MG63 (cell line): ENCODE measurements at regions not wholly inside any gene's neighbourhood (a gene's known extent, or its start where the extent isn't known, plus 50 kb on each side); places are given as distances from the start of the nearest gene placed in this dataset.

Experiments used
- DNase-seq: peaks from one replicate; pipeline ENCODE4 v3.0.0-alpha.2; 2020
- H3K27me3 ChIP-seq: fragments of 250-450 bp; sonication (Bioruptor Pico); 2 replicates; pipeline ENCODE4 v1.5.1; 2020; ENCODE audit warnings: mild to moderate bottlenecking, moderate library complexity
- H3K36me3 ChIP-seq: fragments of 250-450 bp; sonication (Bioruptor Pico); 2 replicates; pipeline ENCODE4 v1.5.1; 2020; ENCODE audit warnings: mild to moderate bottlenecking, moderate library complexity
- H3K4me3 ChIP-seq: fragments of 250-450 bp; sonication (Bioruptor Pico); 2 replicates; pipeline ENCODE4 v1.5.1; 2020; ENCODE audit warnings: mild to moderate bottlenecking, moderate library complexity
- H3K9me3 ChIP-seq: fragments of 250-450 bp; sonication (Bioruptor Pico); 2 replicates; pipeline ENCODE4 v1.5.1; 2020; ENCODE audit warnings: mild to moderate bottlenecking, moderate library complexity

GRCh38 chr2:145652571-145653545 lies 1132.9 kb upstream of the ZEB2 start:
- H3K27me3 ChIP-seq, result no peaks in the 10 kb centered on the region
- no peaks in the 10 kb centered on the region; the same call in 1 of the 2 replicates for H3K9me3 ChIP-seq
- no peak overlapping the region for H3K4me3 ChIP-seq
- no peaks in the 10 kb centered on the region for H3K36me3 ChIP-seq
- peak; percentile 54 for DNase-seq

GRCh38 chr2:145652036-145652435 lies 1132.1 kb upstream of the ZEB2 start:
- DNase-seq, result no peak
- Histone ChIP-seq H3K36me3 (no peaks in the 10 kb centered on the region), H3K27me3 (no peaks in the 10 kb centered on the region), H3K4me3 (no peak overlapping the region), H3K9me3 (no peaks in the 10 kb centered on the region; the same call in 1 of the 2 replicates)

GRCh38 chr2:145650226-145650625 lies 1130.3 kb upstream of the ZEB2 start:
- no peak for DNase-seq
- Histone ChIP-seq H3K27me3 (no peaks in the 10 kb centered on the region), H3K9me3 (no peaks in the 10 kb centered on the region; the same call in 1 of the 2 replicates), H3K4me3 (no peak overlapping the region), H3K36me3 (no peaks in the 10 kb centered on the region)

GRCh38 chr2:145649061-145649460 lies 1129.1 kb upstream of the ZEB2 start:
- Histone ChIP-seq H3K9me3 (no peaks in the 10 kb centered on the region; the same call in 1 of the 2 replicates), H3K36me3 (no peaks in the 10 kb centered on the region), H3K4me3 (no peak overlapping the region), H3K27me3 (no peaks in the 10 kb centered on the region)
- DNase-seq, result no peak

- Histone ChIP-seq H3K36me3 (no peaks in the 10 kb centered on the region), H3K27me3 (no peaks in the 10 kb centered on the region), H3K4me3 (no peak overlapping the region), H3K9me3 (no peaks in the 10 kb centered on the region)
- no peak for DNase-seq
Observed at GRCh38 chr2:145644820-145645302, 1124.9 kb upstream of the ZEB2 start.

- Histone ChIP-seq H3K4me3 (no peak overlapping the region), H3K9me3 (no peaks in the 10 kb centered on the region), H3K27me3 (no peaks in the 10 kb centered on the region), H3K36me3 (no peaks in the 10 kb centered on the region)
- no peak for DNase-seq
Observed at GRCh38 chr2:145638675-145639074, 1118.8 kb upstream of the ZEB2 start.

GRCh38 chr2:145635706-145636427 lies 1115.9 kb upstream of the ZEB2 start:
- no peaks in the 10 kb centered on the region for H3K9me3 ChIP-seq
- H3K27me3 ChIP-seq, result no peaks in the 10 kb centered on the region
- DNase-seq, result no peak
- H3K36me3 ChIP-seq, result no peaks in the 10 kb centered on the region
- H3K4me3 ChIP-seq, result no peak overlapping the region

- no peaks in the 10 kb centered on the region for H3K9me3 ChIP-seq
- DNase-seq, result no peak
- H3K36me3 ChIP-seq, result no peaks in the 10 kb centered on the region
- no peak overlapping the region for H3K4me3 ChIP-seq
- no peaks in the 10 kb centered on the region for H3K27me3 ChIP-seq
Observed at GRCh38 chr2:145631561-145631960, 1111.6 kb upstream of the ZEB2 start.

- peak; percentile 33 for DNase-seq
- Histone ChIP-seq H3K27me3 (no peaks in the 10 kb centered on the region), H3K36me3 (no peaks in the 10 kb centered on the region), H3K9me3 (no peaks in the 10 kb centered on the region), H3K4me3 (no peak overlapping the region)
Observed at GRCh38 chr2:145626301-145626700, 1106.4 kb upstream of the ZEB2 start.

GRCh38 chr2:145625111-145625510 lies 1105.2 kb upstream of the ZEB2 start:
- DNase-seq, result no peak
- H3K36me3 ChIP-seq, result no peaks in the 10 kb centered on the region
- no peaks in the 10 kb centered on the region for H3K27me3 ChIP-seq
- no peaks in the 10 kb centered on the region for H3K9me3 ChIP-seq
- no peak overlapping the region for H3K4me3 ChIP-seq

- H3K4me3 ChIP-seq, result no peak overlapping the region
- no peaks in the 10 kb centered on the region for H3K27me3 ChIP-seq
- H3K9me3 ChIP-seq, result no peaks in the 10 kb centered on the region
- DNase-seq, result peak; percentile 2
- no peaks in the 10 kb centered on the region for H3K36me3 ChIP-seq
Observed at GRCh38 chr2:145623136-145623535, 1103.2 kb upstream of the ZEB2 start.

- Histone ChIP-seq H3K9me3 (no peaks in the 10 kb centered on the region), H3K4me3 (no peak overlapping the region), H3K36me3 (no peaks in the 10 kb centered on the region), H3K27me3 (no peaks in the 10 kb centered on the region)
- DNase-seq, result no peak
Observed at GRCh38 chr2:145622285-145622684, 1102.4 kb upstream of the ZEB2 start.

- H3K9me3 ChIP-seq, result no peaks in the 10 kb centered on the region
- H3K36me3 ChIP-seq, result no peaks in the 10 kb centered on the region
- DNase-seq, result no peak
- H3K27me3 ChIP-seq, result no peaks in the 10 kb centered on the region
- no peak overlapping the region for H3K4me3 ChIP-seq
Observed at GRCh38 chr2:145617906-145618305, 1098.0 kb upstream of the ZEB2 start.

GRCh38 chr2:145617420-145617819 lies 1097.5 kb upstream of the ZEB2 start:
- Histone ChIP-seq H3K36me3 (no peaks in the 10 kb centered on the region), H3K27me3 (no peaks in the 10 kb centered on the region), H3K4me3 (no peak overlapping the region), H3K9me3 (no peaks in the 10 kb centered on the region)
- no peak for DNase-seq

GRCh38 chr2:145615626-145616025 lies 1095.7 kb upstream of the ZEB2 start:
- Histone ChIP-seq H3K36me3 (no peaks in the 10 kb centered on the region), H3K4me3 (no peak overlapping the region), H3K27me3 (no peaks in the 10 kb centered on the region), H3K9me3 (no peaks in the 10 kb centered on the region)
- DNase-seq, result no peak

- H3K36me3 ChIP-seq, result no peaks in the 10 kb centered on the region
- H3K27me3 ChIP-seq, result no peaks in the 10 kb centered on the region
- H3K4me3 ChIP-seq, result no peak overlapping the region
- no peak for DNase-seq
- H3K9me3 ChIP-seq, result no peaks in the 10 kb centered on the region
Observed at GRCh38 chr2:145609951-145610350, 1090.0 kb upstream of the ZEB2 start.

- Histone ChIP-seq H3K36me3 (no peaks in the 10 kb centered on the region; the same call in 1 of the 2 replicates), H3K27me3 (no peaks in the 10 kb centered on the region), H3K4me3 (no peak overlapping the region), H3K9me3 (0 out of 2 replicates have a peak, but pooled peaks cover 2% of the 10 kb centered on the region)
- DNase-seq, result peak; percentile 65
Observed at GRCh38 chr2:145601361-145601925, 1081.5 kb upstream of the ZEB2 start.
